ENCODE measurements at regions not wholly inside any gene's neighbourhood (a gene's known extent, or its start where the extent isn't known, plus 50 kb on each side); places are given as distances from the start of the nearest gene placed in this dataset.
"Not testable (repeated sequence)": the region's sequence is repeated elsewhere in the genome, so short reads cannot be mapped to it uniquely, and the experiment has no call there.

GRCh38 chr5:10123254-10123989 lies 126.3 kb downstream of the ATPSCKMT start:
- Mint-ChIP-seq H3K36me3 (ENCODE audit: insufficient read depth) (no peaks in the 10 kb centered on the region), H3K27ac (ENCODE audit: low read depth) (no peak overlapping the region), H3K4me1 (no peaks in the 10 kb centered on the region), H3K9me3 (peaks cover 5% of the 10 kb centered on the region), H3K27me3 (no peaks in the 10 kb centered on the region), H3K4me3 (no peak overlapping the region)
- ATAC-seq (replicated peaks; ENCODE audit: extremely low read depth, poor library complexity, severe bottlenecking): no peak
- DNase-seq (ENCODE audit: low spot score in 2 of 2): no peak

- H3K27me3 Mint-ChIP-seq: no peaks in the 10 kb centered on the region
- H3K9me3 Mint-ChIP-seq: peaks cover 5% of the 10 kb centered on the region
- no peak for ATAC-seq (replicated peaks; ENCODE audit: extremely low read depth, poor library complexity, severe bottlenecking)
- no peaks in the 10 kb centered on the region for H3K4me1 Mint-ChIP-seq
- no peak for DNase-seq (ENCODE audit: low spot score in 2 of 2)
- no peak overlapping the region for H3K27ac Mint-ChIP-seq (ENCODE audit: low read depth)
- H3K4me3 Mint-ChIP-seq: no peak overlapping the region
- no peaks in the 10 kb centered on the region for H3K36me3 Mint-ChIP-seq (ENCODE audit: insufficient read depth)
These were observed 127.5 kb downstream of the ATPSCKMT start for GRCh38 chr5:10122076-10122726.

GRCh38 chr5:10120934-10121333 lies 128.8 kb downstream of the ATPSCKMT start:
- no peak for ATAC-seq (replicated peaks; ENCODE audit: extremely low read depth, poor library complexity, severe bottlenecking)

GRCh38 chr5:10118150-10118549 lies 131.5 kb downstream of the ATPSCKMT start:
- Mint-ChIP-seq H3K27me3 (no peaks in the 10 kb centered on the region), H3K36me3 (ENCODE audit: insufficient read depth) (no peaks in the 10 kb centered on the region), H3K4me3 (no peak overlapping the region), H3K9me3 (peaks cover 5% of the 10 kb centered on the region), H3K27ac (ENCODE audit: low read depth) (no peak overlapping the region), H3K4me1 (no peaks in the 10 kb centered on the region)
- ATAC-seq (replicated peaks; ENCODE audit: extremely low read depth, poor library complexity, severe bottlenecking) (no peak), DNase-seq (ENCODE audit: low spot score in 2 of 2) (no peak)

More at GRCh38 chr5:10120934-10121333, 128.8 kb downstream of the ATPSCKMT start:
- Mint-ChIP-seq H3K4me1 (no peaks in the 10 kb centered on the region), H3K36me3 (ENCODE audit: insufficient read depth) (no peaks in the 10 kb centered on the region), H3K9me3 (peaks cover 5% of the 10 kb centered on the region), H3K4me3 (no peak overlapping the region), H3K27ac (ENCODE audit: low read depth) (no peak overlapping the region), H3K27me3 (no peaks in the 10 kb centered on the region)
- DNase-seq (ENCODE audit: low spot score in 2 of 2): no peak

- Mint-ChIP-seq H3K27ac (ENCODE audit: low read depth) (no peak overlapping the region), H3K27me3 (no peaks in the 10 kb centered on the region), H3K4me1 (no peaks in the 10 kb centered on the region), H3K9me3 (peaks cover 5% of the 10 kb centered on the region), H3K4me3 (no peak overlapping the region), H3K36me3 (ENCODE audit: insufficient read depth) (no peaks in the 10 kb centered on the region)
- DNase-seq (ENCODE audit: low spot score in 2 of 2) (no peak), ATAC-seq (replicated peaks; ENCODE audit: extremely low read depth, poor library complexity, severe bottlenecking) (no peak)
These were observed 133.1 kb downstream of the ATPSCKMT start for GRCh38 chr5:10116594-10116993.

- Mint-ChIP-seq H3K4me1 (no peaks in the 10 kb centered on the region), H3K36me3 (ENCODE audit: insufficient read depth) (no peaks in the 10 kb centered on the region), H3K9me3 (peaks cover 5% of the 10 kb centered on the region), H3K27ac (ENCODE audit: low read depth) (no peak overlapping the region), H3K4me3 (no peak overlapping the region), H3K27me3 (no peaks in the 10 kb centered on the region)
- ATAC-seq (replicated peaks; ENCODE audit: extremely low read depth, poor library complexity, severe bottlenecking): no peak
- no peak for DNase-seq (ENCODE audit: low spot score in 2 of 2)
These were observed 134.0 kb downstream of the ATPSCKMT start for GRCh38 chr5:10115669-10116068.

GRCh38 chr5:10111571-10111970 lies 138.1 kb downstream of the ATPSCKMT start:
- H3K9me3 Mint-ChIP-seq: no peaks in the 10 kb centered on the region
- no peak overlapping the region for H3K4me3 Mint-ChIP-seq
- ATAC-seq (replicated peaks; ENCODE audit: extremely low read depth, poor library complexity, severe bottlenecking) (no peak), DNase-seq (ENCODE audit: low spot score in 2 of 2) (no peak)
- no peaks in the 10 kb centered on the region for H3K27me3 Mint-ChIP-seq
- H3K27ac Mint-ChIP-seq (ENCODE audit: low read depth): no peak overlapping the region
- no peaks in the 10 kb centered on the region for H3K4me1 Mint-ChIP-seq
- no peaks in the 10 kb centered on the region for H3K36me3 Mint-ChIP-seq (ENCODE audit: insufficient read depth)

GRCh38 chr5:10110228-10110627 lies 139.5 kb downstream of the ATPSCKMT start:
- Mint-ChIP-seq H3K36me3 (ENCODE audit: insufficient read depth) (no peaks in the 10 kb centered on the region), H3K27me3 (no peaks in the 10 kb centered on the region), H3K9me3 (no peaks in the 10 kb centered on the region), H3K4me3 (no peak overlapping the region), H3K4me1 (no peaks in the 10 kb centered on the region), H3K27ac (ENCODE audit: low read depth) (no peak overlapping the region)
- DNase-seq (ENCODE audit: low spot score in 2 of 2) (no peak), ATAC-seq (replicated peaks; ENCODE audit: extremely low read depth, poor library complexity, severe bottlenecking) (no peak)

- no peaks in the 10 kb centered on the region for H3K36me3 Mint-ChIP-seq (ENCODE audit: insufficient read depth)
- H3K9me3 Mint-ChIP-seq: no peaks in the 10 kb centered on the region
- H3K27ac Mint-ChIP-seq (ENCODE audit: low read depth): no peak overlapping the region
- ATAC-seq (replicated peaks; ENCODE audit: extremely low read depth, poor library complexity, severe bottlenecking) (no peak), DNase-seq (ENCODE audit: low spot score in 2 of 2) (no peak)
- H3K4me3 Mint-ChIP-seq: no peak overlapping the region
- no peaks in the 10 kb centered on the region for H3K4me1 Mint-ChIP-seq
- no peaks in the 10 kb centered on the region for H3K27me3 Mint-ChIP-seq
These were observed 140.4 kb downstream of the ATPSCKMT start for GRCh38 chr5:10109299-10109698.

- Mint-ChIP-seq H3K27ac (ENCODE audit: low read depth) (no peak overlapping the region), H3K9me3 (no peaks in the 10 kb centered on the region), H3K4me1 (no peaks in the 10 kb centered on the region), H3K4me3 (no peak overlapping the region), H3K36me3 (ENCODE audit: insufficient read depth) (peaks cover 2% of the 10 kb centered on the region), H3K27me3 (no peaks in the 10 kb centered on the region)
- DNase-seq (ENCODE audit: low spot score in 2 of 2) (no peak), ATAC-seq (replicated peaks; ENCODE audit: extremely low read depth, poor library complexity, severe bottlenecking) (no peak)
These were observed 142.9 kb downstream of the ATPSCKMT start for GRCh38 chr5:10106806-10107205.

GRCh38 chr5:10106285-10106684 lies 143.4 kb downstream of the ATPSCKMT start:
- H3K36me3 Mint-ChIP-seq (ENCODE audit: insufficient read depth): peaks cover 2% of the 10 kb centered on the region
- H3K4me3 Mint-ChIP-seq: no peak overlapping the region
- no peaks in the 10 kb centered on the region for H3K9me3 Mint-ChIP-seq
- no peaks in the 10 kb centered on the region for H3K27me3 Mint-ChIP-seq
- ATAC-seq (replicated peaks; ENCODE audit: extremely low read depth, poor library complexity, severe bottlenecking) (no peak), DNase-seq (ENCODE audit: low spot score in 2 of 2) (no peak)
- H3K27ac Mint-ChIP-seq (ENCODE audit: low read depth): no peak overlapping the region
- no peaks in the 10 kb centered on the region for H3K4me1 Mint-ChIP-seq

GRCh38 chr5:10102706-10103497 lies 146.8 kb downstream of the ATPSCKMT start:
- no peaks in the 10 kb centered on the region for H3K4me1 Mint-ChIP-seq
- H3K36me3 Mint-ChIP-seq (ENCODE audit: insufficient read depth): peaks cover 2% of the 10 kb centered on the region
- H3K27ac Mint-ChIP-seq (ENCODE audit: low read depth): no peak overlapping the region
- peaks cover 14% of the 10 kb centered on the region for H3K9me3 Mint-ChIP-seq
- ATAC-seq (replicated peaks; ENCODE audit: extremely low read depth, poor library complexity, severe bottlenecking) (no peak), DNase-seq (ENCODE audit: low spot score in 2 of 2) (no peak)
- H3K4me3 Mint-ChIP-seq: no peak overlapping the region
- H3K27me3 Mint-ChIP-seq: no peaks in the 10 kb centered on the region

- ATAC-seq (replicated peaks; ENCODE audit: extremely low read depth, poor library complexity, severe bottlenecking); H3K27ac Mint-ChIP-seq (ENCODE audit: low read depth); H3K4me1 Mint-ChIP-seq; DNase-seq (ENCODE audit: low spot score in 2 of 2); H3K27me3 Mint-ChIP-seq; H3K4me3 Mint-ChIP-seq; H3K36me3 Mint-ChIP-seq (ENCODE audit: insufficient read depth): not testable (repeated sequence)
- peaks cover 14% of the 10 kb centered on the region for H3K9me3 Mint-ChIP-seq
These were observed 147.5 kb downstream of the ATPSCKMT start for GRCh38 chr5:10102235-10102634.
